Endodermal cell (in vitro differentiated cells): ENCODE measurements at regions not wholly inside any gene's neighbourhood (a gene's known extent, or its start where the extent isn't known, plus 50 kb on each side); places are given as distances from the start of the nearest gene placed in this dataset.

Experiments used
- DNase-seq: peaks from one replicate; pipeline ENCODE4 v3.0.0-alpha.2; 2017
- H3K27ac ChIP-seq: 2 replicates; pipeline ENCODE4 v1.5.1; 2013; ENCODE audit warnings: mild to moderate bottlenecking, low read depth, low read length, moderate library complexity
- H3K27me3 ChIP-seq: 2 replicates; pipeline ENCODE4 v1.6.1; 2013; ENCODE audit warnings: mild to moderate bottlenecking, low read length, moderate library complexity; ENCODE audit not compliant: insufficient read depth, control insufficient read depth, poor library complexity, severe bottlenecking
- H3K36me3 ChIP-seq: 2 replicates; pipeline ENCODE4 v1.7.0; 2013; ENCODE audit warnings: mild to moderate bottlenecking, low read length, moderate library complexity; ENCODE audit not compliant: control insufficient read depth, insufficient read depth
- H3K4me1 ChIP-seq: one replicate; pipeline ENCODE4 v1.7.0; 2013; ENCODE audit warnings: low read length; ENCODE audit not compliant: control insufficient read depth, insufficient read depth
- H3K4me3 ChIP-seq: 2 replicates; pipeline ENCODE4 v1.5.1; 2013; ENCODE audit warnings: mild to moderate bottlenecking, low read length, moderate library complexity
- H3K9ac ChIP-seq: 2 replicates; pipeline ENCODE4 v1.6.1; 2013; ENCODE audit warnings: mild to moderate bottlenecking, low read length, moderate library complexity; ENCODE audit not compliant: poor library complexity, severe bottlenecking; ENCODE audit errors: extremely low read depth
- H3K9me3 ChIP-seq: 2 replicates; pipeline ENCODE4 v1.6.1; 2013; ENCODE audit warnings: mild to moderate bottlenecking, low read length, moderate library complexity; ENCODE audit not compliant: control insufficient read depth
- H3K27ac Mint-ChIP-seq: 2 replicates; pipeline ENCODE4 v1.8.0; 2020; ENCODE audit warnings: mixed read lengths
- H3K27me3 Mint-ChIP-seq: 2 replicates; pipeline ENCODE4 v1.8.0; 2021; ENCODE audit warnings: mild to moderate bottlenecking, mixed read lengths; ENCODE audit not compliant: insufficient read depth
- H3K36me3 Mint-ChIP-seq: 2 replicates; pipeline ENCODE4 v1.8.0; 2020; ENCODE audit warnings: low read depth, mixed read lengths
- H3K4me1 Mint-ChIP-seq: 2 replicates; pipeline ENCODE4 v1.8.0; 2020; ENCODE audit warnings: mixed read lengths
- H3K4me3 Mint-ChIP-seq: 2 replicates; pipeline ENCODE4 v1.8.0; 2020; ENCODE audit warnings: mild to moderate bottlenecking, moderate library complexity, mixed read lengths
- H3K9me3 Mint-ChIP-seq: 2 replicates; pipeline ENCODE4 v1.8.0; 2020; ENCODE audit warnings: mild to moderate bottlenecking, mixed read lengths
- WGBS, 2 experiments: methylation state at CpG; one replicate each; pipeline versions ENCODE4 v1.1.5 to v1.1.7; 2013; ENCODE audit warnings: missing lambda C conversion rate in 2 of 2, mixed read lengths in 1 of 2; ENCODE audit not compliant: insufficient coverage in 1 of 2, insufficient read length in 1 of 2; 5-methylcytosine and 5-hydroxymethylcytosine counted together
- TF ChIP-seq, protein P1 (sequence below): fragments of 200-600 bp; sonication (generic); conservative IDR thresholded peaks from 2 replicates; pipeline ENCODE4 v1.5.0; 2021; ENCODE audit warnings: antibody characterized with exemption, mild to moderate bottlenecking

DNA sequence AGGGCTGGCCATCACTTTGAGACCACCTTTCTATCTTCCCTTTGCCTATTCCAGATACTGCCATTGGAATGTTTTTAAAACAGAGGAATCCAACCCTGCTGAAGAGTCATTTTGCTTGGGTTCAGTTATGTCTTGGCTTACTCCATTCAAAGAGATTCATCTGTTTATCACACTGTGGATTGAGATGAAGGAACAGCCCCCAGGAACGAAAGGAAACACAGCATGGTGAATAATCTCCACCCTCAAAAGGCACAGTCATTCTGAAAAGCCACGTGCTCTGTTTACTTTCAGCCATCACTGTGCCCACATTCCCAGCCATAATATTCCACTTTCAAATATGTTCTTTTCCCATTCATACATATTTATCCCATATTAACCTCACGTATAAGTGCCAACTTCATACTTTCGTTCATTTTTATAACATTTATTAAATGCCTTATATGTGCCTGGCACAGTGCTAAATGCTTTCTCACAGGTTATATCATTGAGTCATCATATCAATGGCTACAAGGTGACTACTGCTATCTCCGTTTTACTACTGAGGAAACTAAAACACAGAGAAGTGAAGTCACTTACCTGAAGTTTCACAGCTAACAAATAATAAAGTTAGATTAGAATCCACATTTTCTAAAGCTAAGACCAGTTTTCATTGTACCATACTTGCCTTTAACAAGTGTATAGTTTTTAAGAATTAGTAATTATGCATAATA lies 143.6 kb downstream of the OSR1 start:
- Histone ChIP-seq H3K4me3 (no peak overlapping the region), H3K9me3 (no peaks in the 10 kb centered on the region), H3K9ac (no peak overlapping the region), H3K36me3 (no peaks in the 10 kb centered on the region), H3K27ac (no peak overlapping the region), H3K4me1 (no peaks in the 10 kb centered on the region), H3K27me3 (no peaks in the 10 kb centered on the region)
- 85 to 88% methylated on average over 5 of the region's 5 CpGs for WGBS, 2 experiments
- Mint-ChIP-seq H3K4me3 (no peak overlapping the region), H3K27me3 (no peaks in the 10 kb centered on the region), H3K27ac (no peak overlapping the region), H3K36me3 (no peaks in the 10 kb centered on the region), H3K4me1 (no peaks in the 10 kb centered on the region), H3K9me3 (peaks cover 2% of the 10 kb centered on the region)
- TF ChIP-seq, protein P1, sequence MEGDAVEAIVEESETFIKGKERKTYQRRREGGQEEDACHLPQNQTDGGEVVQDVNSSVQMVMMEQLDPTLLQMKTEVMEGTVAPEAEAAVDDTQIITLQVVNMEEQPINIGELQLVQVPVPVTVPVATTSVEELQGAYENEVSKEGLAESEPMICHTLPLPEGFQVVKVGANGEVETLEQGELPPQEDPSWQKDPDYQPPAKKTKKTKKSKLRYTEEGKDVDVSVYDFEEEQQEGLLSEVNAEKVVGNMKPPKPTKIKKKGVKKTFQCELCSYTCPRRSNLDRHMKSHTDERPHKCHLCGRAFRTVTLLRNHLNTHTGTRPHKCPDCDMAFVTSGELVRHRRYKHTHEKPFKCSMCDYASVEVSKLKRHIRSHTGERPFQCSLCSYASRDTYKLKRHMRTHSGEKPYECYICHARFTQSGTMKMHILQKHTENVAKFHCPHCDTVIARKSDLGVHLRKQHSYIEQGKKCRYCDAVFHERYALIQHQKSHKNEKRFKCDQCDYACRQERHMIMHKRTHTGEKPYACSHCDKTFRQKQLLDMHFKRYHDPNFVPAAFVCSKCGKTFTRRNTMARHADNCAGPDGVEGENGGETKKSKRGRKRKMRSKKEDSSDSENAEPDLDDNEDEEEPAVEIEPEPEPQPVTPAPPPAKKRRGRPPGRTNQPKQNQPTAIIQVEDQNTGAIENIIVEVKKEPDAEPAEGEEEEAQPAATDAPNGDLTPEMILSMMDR = no peak
- DNase-seq = no peak

DNA sequence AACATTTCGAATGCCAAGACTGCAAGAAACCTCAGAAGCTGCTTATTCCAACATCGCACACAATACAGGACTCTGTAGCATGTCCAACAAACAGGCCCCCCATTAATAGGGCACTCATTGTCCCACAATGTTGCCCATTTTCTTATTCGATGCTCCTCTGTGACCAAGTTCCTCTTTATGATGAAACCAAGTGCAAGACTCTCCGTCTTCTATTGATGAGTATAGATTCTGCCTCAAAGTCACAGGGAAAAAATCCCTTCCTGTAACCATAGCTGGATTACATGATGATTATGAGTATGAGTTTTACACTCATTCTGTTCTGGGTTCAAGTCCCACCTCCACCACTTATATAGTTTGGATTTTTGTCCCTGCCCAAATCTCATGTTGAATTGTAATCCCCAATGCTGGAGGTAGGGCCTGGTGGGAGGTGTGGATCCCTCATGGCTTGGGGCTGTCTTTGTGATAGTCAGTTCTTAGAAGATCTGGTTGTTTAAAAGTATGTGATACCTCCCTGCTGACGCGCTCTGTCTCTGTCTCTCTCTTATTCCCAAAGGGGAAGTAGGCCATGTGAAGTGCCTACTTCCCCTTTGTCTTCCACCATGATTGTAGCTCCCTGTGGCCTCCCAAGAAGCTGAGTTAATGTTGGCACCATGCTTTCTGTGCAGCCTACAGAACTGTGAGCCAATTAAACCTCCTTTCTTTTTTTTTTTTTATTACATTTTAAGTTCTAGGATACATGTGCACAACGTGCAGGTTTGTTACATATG lies 148.7 kb downstream of the OSR1 start:
- Mint-ChIP-seq H3K27me3 (no peaks in the 10 kb centered on the region), H3K4me3 (no peak overlapping the region), H3K9me3 (peaks cover 2% of the 10 kb centered on the region), H3K27ac (no peak overlapping the region), H3K4me1 (peaks cover 7% of the 10 kb centered on the region), H3K36me3 (no peaks in the 10 kb centered on the region)
- Histone ChIP-seq H3K4me3 (no peak overlapping the region), H3K4me1 (no peaks in the 10 kb centered on the region), H3K36me3 (no peaks in the 10 kb centered on the region), H3K27me3 (no peaks in the 10 kb centered on the region), H3K9ac (no peak overlapping the region), H3K27ac (no peak overlapping the region), H3K9me3 (no peaks in the 10 kb centered on the region)
- DNase-seq = no peak
- 92 to 100% methylated on average over 3 to 6 of the region's 7 CpGs for WGBS, 2 experiments
- TF ChIP-seq, protein P1 = no peak

DNA sequence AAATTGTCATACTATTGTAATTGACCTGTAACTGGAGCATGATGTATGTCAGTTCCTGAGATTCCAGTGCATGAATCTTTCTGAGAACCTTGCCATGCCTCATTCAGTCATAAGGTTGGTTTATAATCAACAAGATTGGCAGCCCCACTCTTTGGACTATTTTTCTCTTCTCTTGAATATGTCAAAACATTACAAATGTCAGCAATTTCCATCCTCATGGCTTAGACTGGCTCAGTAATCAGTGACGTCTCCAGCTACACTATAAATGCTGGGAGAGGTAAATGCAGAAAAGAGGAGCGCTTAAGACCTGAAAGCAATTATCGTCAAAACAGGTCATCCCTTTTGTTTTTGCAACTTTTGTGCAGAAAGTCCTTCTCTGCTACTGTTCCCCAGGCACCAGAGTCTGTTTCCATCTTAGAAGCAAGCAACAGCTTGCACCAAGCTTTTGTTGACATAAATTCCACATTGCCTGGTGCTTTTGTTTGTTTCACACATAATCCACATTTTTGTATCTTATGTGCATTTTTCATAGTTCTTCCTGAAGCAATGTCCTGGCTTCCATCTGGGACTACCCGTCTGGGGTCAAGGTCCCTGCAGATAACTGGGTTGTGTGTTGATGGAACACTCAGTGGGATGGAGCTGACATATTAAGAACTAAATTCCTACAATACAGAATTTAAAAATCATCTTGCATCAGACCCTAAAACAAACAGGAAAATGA lies 149.8 kb downstream of the OSR1 start:
- no peak overlapping the region for H3K9ac ChIP-seq
- TF ChIP-seq, protein P1 = no peak
- H3K4me3 ChIP-seq = no peak overlapping the region
- Mint-ChIP-seq H3K27me3 (no peaks in the 10 kb centered on the region), H3K36me3 (no peaks in the 10 kb centered on the region), H3K27ac (no peak overlapping the region), H3K4me3 (no peak overlapping the region), H3K9me3 (peaks cover 2% of the 10 kb centered on the region), H3K4me1 (peaks cover 7% of the 10 kb centered on the region)
- no peaks in the 10 kb centered on the region for H3K36me3 ChIP-seq
- DNase-seq = no peak
- H3K9me3 ChIP-seq = no peaks in the 10 kb centered on the region
- 88 to 94% methylated on average over 3 to 4 of the region's 4 CpGs for WGBS, 2 experiments
- H3K27me3 ChIP-seq = no peaks in the 10 kb centered on the region
- H3K4me1 ChIP-seq = no peaks in the 10 kb centered on the region
- no peak overlapping the region for H3K27ac ChIP-seq
